SIG-M5 treated with dmso at 0.1 percent for 504 hours (cell line): ENCODE measurements at regions not wholly inside any gene's neighbourhood (a gene's known extent, or its start where the extent isn't known, plus 50 kb on each side); places are given as distances from the start of the nearest gene placed in this dataset.

Experiments
- DNase-seq: peaks from one replicate; lab custom pipeline; 2025; ENCODE audit not compliant: unreplicated experiment; lab: John Stamatoyannopoulos, UW

GRCh38 chr15:85847031-85847430, 52.3 kb upstream of the KLHL25 start:
- DNase-seq: no peak

- DNase-seq: no peak
Observed at GRCh38 chr15:85849946-85850345, 55.2 kb upstream of the KLHL25 start.

GRCh38 chr15:85852969-85853368, 58.2 kb upstream of the KLHL25 start:
- no peak for DNase-seq

GRCh38 chr15:85854345-85855097, 59.8 kb upstream of the KLHL25 start:
- DNase-seq: peak; percentile 36

- DNase-seq: peak; percentile 59
Observed at GRCh38 chr15:85858586-85859375, 64.1 kb upstream of the KLHL25 start.

- no peak for DNase-seq
Observed at GRCh38 chr15:85859671-85860070, 64.9 kb upstream of the KLHL25 start.

- DNase-seq: no peak
Observed at GRCh38 chr15:85860394-85861161, 65.9 kb upstream of the KLHL25 start.

- peak; percentile 15 for DNase-seq
Observed at GRCh38 chr15:85865070-85865684, 70.5 kb upstream of the KLHL25 start.

GRCh38 chr15:85867250-85867649, 72.5 kb upstream of the KLHL25 start:
- no peak for DNase-seq

GRCh38 chr15:85869124-85869523, 74.4 kb upstream of the KLHL25 start:
- DNase-seq: no peak

GRCh38 chr15:85870216-85871014, 75.7 kb upstream of the KLHL25 start:
- no peak for DNase-seq

GRCh38 chr15:85871545-85871944, 76.8 kb upstream of the KLHL25 start:
- no peak for DNase-seq

GRCh38 chr15:85872125-85872524, 77.4 kb upstream of the KLHL25 start:
- no peak for DNase-seq

GRCh38 chr15:85874236-85874635, 79.5 kb upstream of the KLHL25 start:
- no peak for DNase-seq

- no peak for DNase-seq
Observed at GRCh38 chr15:85875756-85876155, 81.0 kb upstream of the KLHL25 start.

- DNase-seq: no peak
Observed at GRCh38 chr15:85878828-85879225, 84.1 kb upstream of the KLHL25 start.

- DNase-seq: peak; percentile 8
Observed at GRCh38 chr15:85879334-85880163, 84.8 kb upstream of the KLHL25 start.

GRCh38 chr15:85880501-85881190, 85.9 kb upstream of the KLHL25 start:
- DNase-seq: no peak

GRCh38 chr15:85886309-85886811, 91.6 kb upstream of the KLHL25 start:
- DNase-seq: no peak
